HG03025 (cell line): ENCODE measurements at regions not wholly inside any gene's neighbourhood (a gene's known extent, or its start where the extent isn't known, plus 50 kb on each side); places are given as distances from the start of the nearest gene placed in this dataset.

ENCODE experiments used
- ATAC-seq: cut with Tn5 transposase; IDR thresholded peaks from one replicate; pipeline ENCODE4 v1.9.1; 2021; ENCODE audit warnings: mild to moderate bottlenecking, moderate library complexity; ENCODE audit not compliant: unreplicated experiment, low FRiP score

DNA sequence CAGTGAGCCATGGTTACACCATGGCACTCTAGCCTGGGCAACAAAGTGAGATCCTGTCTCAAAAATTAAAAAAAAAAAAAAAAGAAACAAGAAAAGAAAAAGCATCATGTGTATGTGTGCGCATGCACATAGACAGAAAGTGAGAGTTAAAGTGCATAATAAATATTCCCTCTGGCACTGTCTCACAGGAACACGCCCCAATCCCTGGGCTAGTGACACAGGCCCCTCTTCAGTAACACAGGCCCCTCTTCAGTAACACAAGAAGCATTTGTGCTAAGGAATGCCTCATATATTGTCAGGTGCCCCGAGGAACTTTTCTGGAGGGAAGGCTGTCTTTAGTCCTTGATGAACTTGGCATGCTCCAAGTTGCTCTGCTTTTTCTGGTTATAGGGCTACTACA lies 57.5 kb downstream of the RPL27A start:
- no peak for ATAC-seq

DNA sequence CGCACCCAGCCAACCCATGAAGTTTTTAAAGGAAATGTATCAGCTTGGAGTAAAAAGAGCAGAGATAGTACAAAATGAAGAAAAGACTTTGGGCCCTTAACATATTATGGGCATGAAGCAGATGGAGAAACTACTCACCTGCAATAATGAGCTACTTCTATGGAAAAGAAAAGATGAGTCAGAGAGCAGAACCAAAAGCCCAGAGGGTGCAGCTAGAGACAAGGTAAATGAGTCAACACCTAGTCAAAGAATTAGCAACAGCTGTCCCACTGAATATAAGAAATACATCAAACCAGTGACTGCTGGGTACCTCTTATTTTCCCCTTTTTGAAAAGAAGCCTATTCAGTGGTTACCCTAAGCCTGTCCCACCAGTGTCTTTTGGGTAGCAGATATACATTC lies 61.8 kb downstream of the RPL27A start:
- ATAC-seq, result no peak

- ATAC-seq, result no peak
These were observed 63.0 kb downstream of the RPL27A start for GRCh38 chr11:8745431-8746253.

GRCh38 chr11:8746331-8746974 lies 63.9 kb downstream of the RPL27A start:
- ATAC-seq, result no peak

- ATAC-seq, result no peak
These were observed 64.6 kb downstream of the RPL27A start for GRCh38 chr11:8747173-8747572.

DNA sequence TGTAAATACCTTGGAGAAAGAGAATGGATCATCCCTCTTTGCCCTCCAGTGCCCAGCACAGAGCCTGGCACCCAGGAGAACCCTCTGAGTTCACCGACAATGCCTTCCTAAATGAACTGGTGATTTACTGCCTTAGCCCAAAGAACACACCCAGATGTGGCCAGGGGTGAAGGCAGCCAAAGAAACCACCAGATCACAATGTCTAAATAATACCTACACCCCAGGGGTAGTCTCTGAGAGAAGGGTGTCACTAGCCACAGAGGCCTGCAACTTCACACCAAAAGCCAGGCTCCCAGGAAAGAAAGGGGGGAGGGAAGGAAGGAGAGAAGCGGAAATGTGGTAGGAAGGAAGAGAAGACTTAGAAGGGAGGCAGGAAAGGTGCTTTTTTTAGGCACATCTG lies 65.7 kb downstream of the RPL27A start:
- ATAC-seq, result no peak

- no peak for ATAC-seq
These were observed 66.6 kb downstream of the RPL27A start for GRCh38 chr11:8749202-8749601.

DNA sequence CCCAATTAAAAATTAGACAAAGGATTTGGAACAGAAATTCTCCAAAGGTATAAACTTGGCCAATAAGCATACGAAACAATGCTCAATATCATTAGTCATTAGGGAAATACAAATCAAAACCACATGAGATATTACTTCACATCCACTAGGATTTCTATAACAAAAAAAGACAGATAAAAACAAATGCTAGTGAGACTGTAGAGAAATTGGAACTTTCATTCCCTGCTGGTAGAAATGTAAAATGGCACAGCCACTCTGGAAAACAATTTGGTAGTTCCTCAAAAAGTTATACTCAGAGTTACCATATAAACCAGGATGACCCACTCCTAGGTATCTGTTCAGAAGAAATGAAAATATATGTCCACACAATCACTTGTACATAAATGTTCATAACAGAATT lies 71.6 kb downstream of the RPL27A start:
- ATAC-seq, result no peak

GRCh38 chr11:8756201-8756600 lies 73.6 kb downstream of the RPL27A start:
- ATAC-seq, result no peak

DNA sequence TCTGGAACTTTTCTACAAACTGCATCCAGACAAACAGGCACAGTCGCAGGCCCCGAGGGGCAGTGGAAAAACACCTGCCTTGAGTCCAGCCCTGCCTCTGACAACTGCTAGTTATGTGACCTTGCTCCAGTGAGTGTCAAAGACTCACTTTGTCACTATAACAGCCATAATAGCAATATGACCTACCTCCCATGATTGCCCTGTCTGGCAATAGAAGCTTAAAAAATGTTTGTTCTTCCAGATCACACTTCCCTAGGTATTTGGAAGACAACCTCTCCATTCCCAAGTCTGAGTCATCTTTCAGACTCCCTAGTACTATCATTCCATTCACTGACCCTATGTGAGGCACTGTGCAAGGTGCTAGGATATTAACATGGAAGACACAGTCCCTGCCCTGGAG lies 74.5 kb downstream of the RPL27A start:
- no peak for ATAC-seq

GRCh38 chr11:8757533-8757932 lies 74.9 kb downstream of the RPL27A start:
- no peak for ATAC-seq

- no peak for ATAC-seq
These were observed 76.1 kb downstream of the RPL27A start for GRCh38 chr11:8758619-8759169.

- no peak for ATAC-seq
These were observed 77.0 kb downstream of the RPL27A start for GRCh38 chr11:8759634-8760033.

- no peak for ATAC-seq
These were observed 78.3 kb downstream of the RPL27A start for GRCh38 chr11:8760896-8761295.

- ATAC-seq, result no peak
These were observed 80.6 kb downstream of the RPL27A start for GRCh38 chr11:8763070-8763685.

DNA sequence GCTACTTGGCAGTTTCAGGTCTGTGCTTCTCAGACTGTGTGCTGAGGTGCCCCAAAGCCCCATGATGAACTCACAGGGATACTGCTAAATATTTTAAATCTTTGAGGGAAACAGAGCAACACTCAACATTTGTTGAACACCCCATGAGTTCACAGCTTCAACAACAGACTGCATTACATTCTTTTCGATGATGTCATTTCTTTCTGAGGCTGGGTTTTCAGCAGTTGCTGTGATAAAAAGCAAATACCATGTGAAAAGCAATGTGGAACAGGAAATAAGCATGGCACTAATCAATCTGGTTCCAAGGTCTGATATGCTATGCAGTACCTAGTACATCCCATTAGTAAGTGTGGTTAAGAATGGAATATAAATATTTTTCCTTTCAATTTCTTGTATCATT lies 82.7 kb downstream of the RPL27A start:
- no peak for ATAC-seq

- no peak for ATAC-seq
These were observed 83.7 kb downstream of the RPL27A start for GRCh38 chr11:8766043-8766987.

GRCh38 chr11:8766988-8767374 lies 84.4 kb downstream of the RPL27A start:
- no peak for ATAC-seq

DNA sequence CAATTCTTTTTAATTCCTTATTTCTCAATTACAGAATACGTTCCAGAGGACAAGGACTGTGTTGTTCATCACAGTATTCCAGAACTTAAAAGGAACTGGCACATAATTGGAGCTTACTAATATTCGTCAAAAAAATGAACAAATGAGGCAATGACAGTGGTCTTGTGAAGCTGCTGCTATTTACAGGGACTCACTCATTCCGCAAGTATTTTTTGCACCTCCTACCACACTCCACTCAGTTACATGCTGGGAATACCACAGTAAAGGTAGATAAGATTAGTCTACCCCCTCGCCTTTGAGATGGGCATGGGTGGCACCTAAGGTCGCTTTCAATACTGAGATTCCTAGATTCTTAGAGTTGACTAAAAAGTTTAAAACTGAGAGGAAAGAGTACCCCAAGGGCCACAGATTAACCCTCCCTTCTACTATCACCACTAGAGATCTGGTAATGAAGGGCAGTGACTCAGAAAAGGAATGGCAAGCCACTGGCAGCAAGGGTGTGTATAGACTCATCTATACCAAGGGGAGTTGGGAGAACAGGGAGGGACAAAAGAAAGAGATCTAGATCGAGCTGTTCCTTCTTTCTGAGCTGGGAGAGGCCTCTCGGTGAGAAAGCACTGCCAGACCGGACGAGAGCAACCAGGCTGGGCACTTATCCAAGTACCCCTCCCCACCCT lies 85.0 kb downstream of the RPL27A start:
- ATAC-seq, result no peak
